Sciatic nerve (tissue), 2 donors: ENCODE measurements at regions not wholly inside any gene's neighbourhood (a gene's known extent, or its start where the extent isn't known, plus 50 kb on each side); places are given as distances from the start of the nearest gene placed in this dataset.
"Not testable (repeated sequence)": the region's sequence is repeated elsewhere in the genome, so short reads cannot be mapped to it uniquely, and the experiment has no call there.

Experiments
- ATAC-seq: fragments of 200-7000 bp; cut with Tn5 transposase; one replicate; pipeline ENCODE4 v1.9.1; 2020; ENCODE audit warnings: mild to moderate bottlenecking, moderate library complexity
- DNase-seq: peaks from one replicate; pipeline ENCODE4 v3.0.0-alpha.2; 2020; ENCODE audit warnings: low spot score
- intact Hi-C: fragments of 100-400 bp; cut with DNase I; formaldehyde crosslinking; loops from one replicate; pipeline ENCODE4 v1.14.2; 2022
- donor health status: DM: no; HTN: no; CAD: no.
- donor health status: DM: no; HTN: no; CAD: no.

DNA sequence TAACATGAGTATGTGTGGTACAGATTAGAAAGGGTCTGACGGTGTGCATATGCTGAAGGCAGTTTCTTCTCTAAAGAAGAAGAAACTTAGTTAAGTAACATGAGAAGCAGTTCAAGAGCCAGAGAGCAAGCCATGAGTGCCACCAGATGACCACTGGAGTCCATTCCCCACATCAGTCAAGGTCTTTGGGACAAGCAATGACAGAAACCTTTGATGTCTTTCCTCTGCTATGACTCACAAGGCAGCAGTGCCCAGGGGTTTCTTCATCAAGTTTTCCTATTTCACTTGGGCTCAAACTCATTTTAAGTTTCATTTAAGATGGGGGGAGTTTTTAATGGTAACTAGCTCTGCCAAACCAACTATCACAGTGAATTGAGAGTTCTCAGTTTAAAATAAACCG is 303.8 kb upstream of the TBX18 start:
- DNase-seq (no peak), ATAC-seq (no peak)
- intact Hi-C loops: no loop called here

- intact Hi-C loops: no loop called here
- ATAC-seq (no peak), DNase-seq (no peak)
Measured at GRCh38 chr6:85066266-85066665, 301.9 kb upstream of the TBX18 start.

DNA sequence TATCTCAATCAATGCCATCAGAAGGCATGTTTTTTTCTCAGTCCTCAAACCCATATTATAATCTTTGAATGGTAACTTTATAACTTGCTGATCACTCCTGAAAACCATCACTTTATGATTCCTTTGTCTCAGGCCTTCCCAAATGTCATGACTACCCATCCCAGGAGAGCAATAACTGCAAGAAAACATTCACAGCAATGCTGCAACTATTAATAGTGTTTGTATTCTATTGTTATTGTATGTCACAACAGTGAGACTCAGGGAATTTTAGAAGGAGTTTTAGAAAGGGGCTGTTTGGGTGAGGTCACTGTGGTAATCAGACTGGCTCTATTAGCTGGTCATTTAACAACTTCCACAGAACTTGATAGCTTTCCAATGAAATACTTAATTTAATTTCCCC is 301.4 kb upstream of the TBX18 start:
- no peak for DNase-seq
- intact Hi-C loops: no loop called here

DNA sequence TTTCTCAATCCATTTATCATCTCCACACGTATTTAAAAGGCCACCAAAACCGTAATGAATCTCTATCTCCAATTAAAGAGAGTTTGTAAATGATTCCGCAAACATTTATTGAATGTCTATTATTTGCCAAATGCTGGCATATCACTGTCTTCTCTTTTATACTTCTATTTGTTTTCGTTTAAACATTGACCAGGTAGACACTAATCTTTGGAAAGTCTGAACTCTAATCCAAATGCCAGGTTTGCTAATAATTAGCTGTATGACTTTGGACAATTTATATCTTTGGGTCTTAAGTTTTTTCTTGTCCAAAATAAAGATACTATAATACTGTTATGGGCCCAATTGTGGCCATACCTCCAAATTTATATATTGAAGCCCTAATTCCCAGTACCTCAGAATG is 299.2 kb upstream of the TBX18 start:
- ATAC-seq: no peak
- no peak for DNase-seq
- intact Hi-C loops: no loop called here

More for the DNA sequence above, 301.4 kb upstream of the TBX18 start:
- peak; percentile 48 for ATAC-seq

- intact Hi-C loops: no loop called here
- no peak for DNase-seq
Measured at GRCh38 chr6:85062884-85063283, 298.5 kb upstream of the TBX18 start.

GRCh38 chr6:85058806-85059205 is 294.4 kb upstream of the TBX18 start:
- intact Hi-C loops: no loop called here

More at GRCh38 chr6:85062884-85063283, 298.5 kb upstream of the TBX18 start:
- ATAC-seq: no peak

DNA sequence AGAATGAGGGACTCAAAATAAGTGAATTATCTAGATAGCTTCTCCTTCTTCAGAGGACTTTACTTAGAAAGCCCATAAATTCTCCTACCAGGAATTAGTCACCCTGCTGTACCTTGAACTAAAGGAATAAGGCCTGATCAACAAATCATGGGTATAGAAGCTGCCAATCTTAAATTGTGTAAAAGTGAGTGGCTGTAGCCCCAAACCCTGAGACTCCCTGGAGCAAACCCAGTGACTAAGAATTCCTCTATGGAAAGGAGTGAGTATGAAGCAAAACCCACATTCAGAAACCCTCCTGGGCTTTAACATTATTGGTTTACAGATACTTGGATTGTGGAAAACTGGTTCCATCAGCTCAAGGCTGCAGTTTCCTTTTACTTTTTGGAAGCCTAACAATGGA is 285.8 kb upstream of the TBX18 start:
- intact Hi-C loops: no loop called here
- no peak for ATAC-seq
- DNase-seq: no peak

More at GRCh38 chr6:85058806-85059205, 294.4 kb upstream of the TBX18 start:
- DNase-seq (no peak), ATAC-seq (no peak)

DNA sequence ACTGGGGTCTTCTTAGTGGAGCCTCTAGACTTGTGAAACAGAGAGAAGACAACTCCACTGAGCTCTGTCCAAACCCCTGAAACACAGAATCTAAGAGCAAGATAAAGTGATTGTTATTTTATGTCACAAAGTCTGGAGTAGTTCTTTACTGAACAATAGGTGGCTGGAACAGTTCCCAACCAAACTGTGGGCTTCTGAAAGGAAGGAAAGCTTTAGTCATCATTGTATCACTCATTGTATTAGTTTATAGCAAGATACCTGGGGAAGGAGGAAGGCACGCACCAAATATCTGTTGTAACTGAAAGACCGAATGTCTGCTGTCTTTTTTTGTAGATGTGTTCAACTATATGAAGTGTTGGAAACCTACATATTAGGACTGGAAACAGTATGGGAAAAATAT is 284.9 kb upstream of the TBX18 start:
- ATAC-seq: no peak
- intact Hi-C loops: no loop called here
- DNase-seq: no peak

DNA sequence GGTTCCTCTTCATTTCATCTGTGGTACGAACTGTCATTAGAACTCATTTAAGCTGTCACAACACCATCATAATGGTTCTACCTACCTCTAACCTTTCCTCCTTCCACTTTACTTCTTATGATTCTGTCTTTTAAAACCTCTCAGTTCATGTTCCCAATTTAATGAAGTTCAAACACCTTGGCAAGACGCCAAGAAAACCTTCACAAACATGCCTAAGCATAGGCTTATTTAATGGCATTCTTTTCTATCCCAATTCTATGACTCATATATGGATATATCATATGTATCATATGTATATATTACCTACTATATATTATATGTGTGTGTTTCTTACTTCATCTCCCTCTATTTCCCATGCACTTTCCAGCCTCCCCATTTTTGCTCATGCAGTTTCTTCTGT is 283.4 kb upstream of the TBX18 start:
- no peak for DNase-seq
- ATAC-seq: no peak
- intact Hi-C loops: no loop called here

GRCh38 chr6:85045767-85046166 is 281.4 kb upstream of the TBX18 start:
- intact Hi-C loops, DNase-seq, ATAC-seq: not testable (repeated sequence)

- DNase-seq: no peak
- intact Hi-C loops: no loop called here
- no peak for ATAC-seq
Measured at GRCh38 chr6:85044361-85044760, 280.0 kb upstream of the TBX18 start.

GRCh38 chr6:85041376-85041775 is 277.0 kb upstream of the TBX18 start:
- ATAC-seq (no peak), DNase-seq (no peak)
- intact Hi-C loops: no loop called here

GRCh38 chr6:85037221-85037620 is 272.8 kb upstream of the TBX18 start:
- no peak for ATAC-seq
- intact Hi-C loops: no loop called here
- DNase-seq: no peak

DNA sequence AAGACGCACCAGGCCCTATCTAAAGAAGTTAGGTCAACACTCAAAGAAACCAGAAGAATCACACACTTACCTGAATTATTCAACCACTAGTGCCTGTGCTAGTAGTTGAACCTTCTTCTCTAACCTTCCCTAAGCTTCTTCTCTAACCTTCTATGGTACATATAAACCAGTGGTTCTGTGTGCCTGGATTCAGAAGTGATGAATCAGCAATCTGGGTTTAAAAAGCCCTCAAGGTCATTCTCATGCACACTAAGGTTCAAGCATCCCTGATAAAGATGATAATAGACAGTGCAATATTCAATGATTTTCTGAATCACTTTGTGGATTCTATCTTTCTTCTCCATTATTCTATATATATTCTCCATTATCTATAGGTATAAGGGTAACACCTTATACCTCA is 271.4 kb upstream of the TBX18 start:
- no peak for DNase-seq
- intact Hi-C loops: no loop called here
- no peak for ATAC-seq

GRCh38 chr6:85033547-85033946 is 269.1 kb upstream of the TBX18 start:
- intact Hi-C loops: no loop called here
- DNase-seq: no peak

DNA sequence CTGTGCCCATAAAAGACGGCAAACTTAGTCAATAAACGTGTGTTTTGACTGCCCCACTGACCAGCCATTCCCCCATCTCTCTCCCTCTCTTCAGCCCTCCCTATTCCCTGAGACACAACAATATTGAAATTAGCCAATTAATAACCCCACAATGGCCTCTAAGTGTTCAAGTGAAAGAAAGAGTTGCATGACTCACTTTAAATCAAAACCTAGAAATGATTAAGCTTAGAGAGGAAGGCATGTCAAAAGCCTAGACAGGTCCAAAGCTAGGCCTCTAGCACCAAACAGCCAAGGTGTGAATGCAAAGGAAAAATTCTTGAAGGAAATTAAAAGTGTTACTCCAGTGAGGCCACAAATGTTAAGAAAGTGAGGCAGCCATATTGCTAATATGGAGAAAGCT is 261.6 kb upstream of the TBX18 start:
- intact Hi-C loops: no loop called here
- ATAC-seq: no peak
- DNase-seq: no peak

More at GRCh38 chr6:85033547-85033946, 269.1 kb upstream of the TBX18 start:
- no peak for ATAC-seq

GRCh38 chr6:85023721-85024120 is 259.3 kb upstream of the TBX18 start:
- no peak for ATAC-seq
- intact Hi-C loops: no loop called here
- DNase-seq: no peak

GRCh38 chr6:85017352-85017751 is 253.0 kb upstream of the TBX18 start:
- no peak for DNase-seq
- intact Hi-C loops: no loop called here
- ATAC-seq: no peak

DNA sequence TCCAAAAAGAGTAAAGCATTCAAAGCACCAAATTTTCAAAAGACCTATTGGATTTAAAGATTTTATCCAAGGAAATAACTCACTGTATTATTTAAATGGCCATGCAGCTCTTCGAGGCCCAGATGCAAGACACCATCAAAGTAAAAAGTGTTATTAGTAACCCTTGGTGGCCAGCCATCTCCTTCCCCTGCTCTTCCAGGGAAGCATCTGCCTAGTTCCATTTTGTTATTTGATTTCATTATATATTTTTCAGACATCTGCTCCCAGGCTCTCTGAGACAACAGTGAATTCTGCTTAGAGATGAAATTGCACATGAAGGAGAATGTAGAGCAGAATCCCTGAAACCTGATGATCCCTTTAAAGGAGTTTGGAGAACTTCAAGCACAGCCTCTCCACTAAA is 252.3 kb upstream of the TBX18 start:
- intact Hi-C loops: no loop called here

DNA sequence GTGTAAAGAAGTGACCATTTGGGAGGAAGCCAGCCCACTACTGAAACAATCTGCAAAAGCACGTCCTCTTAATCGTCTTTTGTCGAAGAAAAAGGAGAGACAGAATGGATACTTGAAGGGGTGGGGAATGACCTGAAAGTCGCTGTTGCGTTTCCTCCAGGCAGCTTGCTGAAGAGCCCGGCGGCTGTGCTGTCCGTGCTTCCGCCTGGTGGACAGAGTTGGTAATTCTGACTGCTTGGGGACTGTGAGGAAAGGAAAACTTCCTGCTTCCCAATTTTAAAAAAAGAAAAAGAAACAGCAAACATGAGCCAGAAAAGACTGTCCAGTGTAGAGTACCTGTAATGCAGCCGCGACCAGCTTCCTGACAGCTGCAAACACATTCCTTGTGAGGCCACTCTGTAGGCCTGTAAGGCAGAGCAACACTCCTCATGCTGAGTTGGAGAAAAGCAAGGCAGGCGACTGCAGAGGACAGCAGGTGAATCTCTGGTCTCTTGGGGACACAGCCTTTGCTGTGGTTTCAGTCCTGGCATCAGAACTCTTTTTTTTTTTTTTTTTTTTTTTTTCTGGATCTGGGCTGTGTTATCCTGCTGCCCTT is 251.1 kb upstream of the TBX18 start:
- intact Hi-C loops: no loop called here
- ATAC-seq: peak; percentile 96
- DNase-seq: peak; percentile 85

More for the DNA sequence above, 252.3 kb upstream of the TBX18 start:
- no peak for DNase-seq
- no peak for ATAC-seq

DNA sequence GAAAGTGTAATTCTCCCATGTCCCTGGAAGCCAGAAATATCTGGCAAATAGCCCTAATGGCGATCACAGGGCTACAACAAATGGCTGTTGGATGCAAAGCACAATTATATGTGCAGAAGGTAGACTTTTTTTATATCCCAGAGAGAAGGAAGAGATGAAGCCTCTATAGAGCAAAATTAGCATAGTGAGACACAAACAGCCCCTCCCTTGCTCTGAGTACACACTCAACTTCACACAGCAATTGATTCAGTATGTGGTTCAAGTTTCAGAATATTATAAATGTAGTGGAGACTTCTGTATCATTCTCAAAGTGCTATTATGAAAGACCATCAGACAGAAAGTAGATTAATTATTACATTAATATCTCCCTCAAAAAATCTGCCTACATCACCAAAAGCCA is 246.5 kb upstream of the TBX18 start:
- ATAC-seq (no peak), DNase-seq (no peak)
- intact Hi-C loops: no loop called here
